Central memory CD4-positive, alpha-beta T cell (primary cell): ENCODE measurements at regions not wholly inside any gene's neighbourhood (a gene's known extent, or its start where the extent isn't known, plus 50 kb on each side); places are given as distances from the start of the nearest gene placed in this dataset.

Experiments
- DNase-seq: peaks from one replicate; pipeline ENCODE4 v3.0.0; 2022

DNA sequence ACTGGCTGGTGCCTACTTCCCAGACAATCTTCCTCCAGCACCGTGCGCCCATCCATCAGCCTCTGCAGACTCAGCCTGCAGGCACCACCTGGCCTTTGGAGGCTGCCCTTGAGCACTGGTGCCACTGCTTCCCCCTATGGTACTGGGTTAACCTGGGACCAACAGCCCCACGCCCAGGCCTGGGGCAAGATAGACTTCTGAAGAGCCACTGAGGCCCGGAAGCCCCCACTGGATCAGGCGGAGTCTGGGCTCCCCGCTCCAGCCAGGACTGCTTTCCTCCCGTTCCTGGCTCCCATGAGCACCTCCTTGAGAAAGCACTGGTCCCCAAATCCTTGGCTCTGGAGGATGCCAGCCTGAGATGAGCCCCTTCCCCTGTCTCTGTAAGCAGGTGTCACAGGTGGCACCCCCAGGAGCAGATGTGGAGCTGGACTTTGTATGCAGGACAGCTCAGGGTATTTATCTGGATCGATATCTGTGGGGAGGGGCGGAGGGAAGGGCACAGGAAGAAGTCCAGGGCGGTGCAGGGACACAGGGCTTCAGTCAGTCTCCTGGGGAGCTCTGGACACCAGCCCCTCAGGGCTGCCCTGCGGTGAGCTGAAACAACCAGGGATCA, 206.5 kb upstream of the PPP2R2D start:
- no peak for DNase-seq

DNA sequence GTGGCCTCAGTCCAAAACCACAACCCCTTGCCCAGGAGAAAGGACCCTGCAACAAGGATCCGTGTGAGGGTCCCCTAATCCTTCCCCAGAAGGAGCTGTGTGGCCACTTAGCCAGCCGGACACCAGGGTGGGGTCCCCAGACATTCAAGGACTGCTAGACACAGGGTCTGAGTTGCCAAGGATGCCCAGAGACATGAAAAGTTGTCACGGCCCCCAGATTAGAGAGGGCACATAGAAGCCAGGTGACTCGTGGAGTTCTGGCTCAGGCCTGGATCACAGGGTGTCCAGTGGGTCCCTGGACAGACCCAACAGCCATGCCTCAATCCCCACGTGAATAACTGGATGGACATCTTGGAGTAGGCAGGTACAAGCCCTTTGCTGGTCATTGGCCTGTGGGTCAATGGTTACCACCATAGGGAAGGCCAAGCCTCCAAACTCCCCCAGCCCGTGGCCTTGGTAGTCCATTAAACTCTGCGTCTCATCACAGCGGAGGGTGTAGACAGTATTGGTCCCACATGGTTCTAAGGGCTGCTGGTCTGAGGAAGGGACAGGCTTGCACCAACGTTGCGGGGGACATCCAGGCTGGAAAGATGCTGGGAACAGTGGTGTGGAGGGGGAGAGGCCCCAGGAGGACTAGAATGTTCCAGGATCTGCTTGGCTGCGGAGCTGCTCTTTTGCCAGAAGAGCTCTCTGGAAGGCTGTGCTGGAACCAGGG, 205.9 kb upstream of the PPP2R2D start:
- DNase-seq = no peak

DNA sequence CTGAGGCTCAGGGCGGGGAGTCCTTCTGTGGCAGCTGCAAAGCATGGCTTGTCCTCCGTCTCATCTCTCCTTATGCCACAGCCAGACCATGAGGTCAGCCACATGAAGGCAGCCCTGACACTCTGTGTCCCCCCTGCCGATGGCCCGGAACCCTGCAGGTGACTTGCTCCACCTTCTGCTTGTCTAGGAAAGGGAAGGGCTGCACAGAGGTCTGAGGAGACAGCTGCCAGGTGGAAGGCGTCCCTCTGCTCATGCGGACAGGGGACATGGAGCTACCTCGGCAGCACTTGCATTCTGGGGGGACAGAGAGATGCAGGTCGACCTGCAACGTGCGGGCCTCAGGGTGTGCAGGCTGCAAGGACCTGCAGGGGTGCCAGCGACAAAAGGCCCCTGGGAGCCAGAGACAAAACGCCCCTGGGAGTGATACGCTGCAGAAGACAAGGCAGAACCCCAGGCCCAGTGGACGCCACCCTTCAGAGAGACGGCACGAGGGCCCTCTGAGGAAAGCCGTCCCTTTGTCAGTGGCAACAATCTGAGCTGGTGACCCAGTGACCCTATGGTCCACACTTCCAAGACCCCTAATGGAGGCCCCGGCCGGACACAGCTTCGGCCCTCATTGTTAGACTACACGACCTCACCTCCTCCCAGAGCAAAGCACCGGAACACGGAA, 205.2 kb upstream of the PPP2R2D start:
- no peak for DNase-seq

DNA sequence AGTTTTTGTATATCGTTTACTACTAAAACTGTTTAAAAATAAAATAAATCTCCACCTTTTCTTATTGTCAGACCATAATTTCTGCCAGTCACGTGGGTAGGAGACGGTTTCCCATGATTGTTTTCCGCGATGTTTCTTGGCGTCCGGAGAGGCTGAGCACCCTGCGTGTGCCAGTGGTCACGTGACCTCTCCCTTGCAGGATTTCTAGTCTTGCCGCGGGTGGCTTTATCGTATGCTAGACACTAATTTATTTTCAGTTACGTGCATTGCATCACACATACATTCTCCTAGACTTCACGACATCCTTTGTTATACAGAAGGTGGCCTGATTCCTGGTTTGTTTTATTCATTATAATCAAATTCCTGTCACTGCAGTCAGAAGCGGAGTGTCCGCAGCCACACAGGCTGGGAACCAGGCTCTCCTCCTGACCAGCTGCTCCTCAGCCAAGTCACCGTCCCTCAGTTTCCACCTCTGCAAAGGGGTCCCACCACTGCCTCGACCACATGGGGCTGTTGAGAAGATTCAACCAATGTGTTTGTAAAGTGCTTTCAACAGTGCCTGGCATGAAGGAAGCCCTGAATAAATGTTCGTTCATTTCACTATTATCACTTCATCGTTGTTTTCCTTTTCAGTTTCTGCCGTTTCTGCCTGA, 203.2 kb upstream of the PPP2R2D start:
- no peak for DNase-seq

GRCh38 chr10:131698232-131698631, 202.6 kb upstream of the PPP2R2D start:
- no peak for DNase-seq

- DNase-seq = no peak
These were observed 201.8 kb upstream of the PPP2R2D start for GRCh38 chr10:131698986-131699385.

DNA sequence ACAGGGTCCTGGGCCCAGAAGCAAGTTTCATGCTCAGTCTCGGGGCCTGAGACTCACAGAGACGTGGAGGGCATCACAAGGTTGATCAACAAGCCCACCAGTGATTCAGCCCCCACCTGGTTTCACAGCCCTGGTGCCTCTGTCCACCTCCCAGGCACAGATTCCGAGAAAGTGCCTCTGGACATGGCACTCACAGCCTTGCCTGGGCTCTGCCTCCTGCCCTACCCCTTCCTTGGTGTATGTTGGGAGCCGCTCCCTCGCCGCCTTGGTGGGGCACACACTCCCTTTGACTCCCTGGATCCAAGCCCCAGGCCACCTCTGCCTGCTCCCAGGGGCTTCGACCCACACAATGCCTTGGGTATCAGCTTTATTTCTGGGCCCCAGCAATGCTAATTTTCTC, 200.8 kb upstream of the PPP2R2D start:
- no peak for DNase-seq

DNA sequence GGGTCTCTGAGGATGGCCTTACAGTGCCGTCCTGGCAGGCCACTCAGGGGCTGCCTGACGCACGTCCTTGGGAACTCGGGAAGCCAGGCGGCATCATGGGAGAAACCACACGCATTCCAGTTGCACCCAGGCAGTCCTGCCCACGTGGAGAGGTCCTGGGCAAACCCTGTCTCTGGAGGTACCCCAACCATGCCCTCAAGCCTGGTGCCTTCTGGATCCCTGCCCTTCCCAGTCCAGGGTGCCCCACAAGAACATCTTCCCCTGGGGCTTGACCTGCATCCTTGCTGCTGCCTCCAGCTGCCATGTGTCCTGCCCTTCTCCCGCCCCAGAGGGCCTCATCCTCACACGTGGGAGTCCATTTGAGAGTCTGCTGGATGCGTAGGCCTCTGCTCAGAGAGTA, 200.3 kb upstream of the PPP2R2D start:
- DNase-seq = no peak

DNA sequence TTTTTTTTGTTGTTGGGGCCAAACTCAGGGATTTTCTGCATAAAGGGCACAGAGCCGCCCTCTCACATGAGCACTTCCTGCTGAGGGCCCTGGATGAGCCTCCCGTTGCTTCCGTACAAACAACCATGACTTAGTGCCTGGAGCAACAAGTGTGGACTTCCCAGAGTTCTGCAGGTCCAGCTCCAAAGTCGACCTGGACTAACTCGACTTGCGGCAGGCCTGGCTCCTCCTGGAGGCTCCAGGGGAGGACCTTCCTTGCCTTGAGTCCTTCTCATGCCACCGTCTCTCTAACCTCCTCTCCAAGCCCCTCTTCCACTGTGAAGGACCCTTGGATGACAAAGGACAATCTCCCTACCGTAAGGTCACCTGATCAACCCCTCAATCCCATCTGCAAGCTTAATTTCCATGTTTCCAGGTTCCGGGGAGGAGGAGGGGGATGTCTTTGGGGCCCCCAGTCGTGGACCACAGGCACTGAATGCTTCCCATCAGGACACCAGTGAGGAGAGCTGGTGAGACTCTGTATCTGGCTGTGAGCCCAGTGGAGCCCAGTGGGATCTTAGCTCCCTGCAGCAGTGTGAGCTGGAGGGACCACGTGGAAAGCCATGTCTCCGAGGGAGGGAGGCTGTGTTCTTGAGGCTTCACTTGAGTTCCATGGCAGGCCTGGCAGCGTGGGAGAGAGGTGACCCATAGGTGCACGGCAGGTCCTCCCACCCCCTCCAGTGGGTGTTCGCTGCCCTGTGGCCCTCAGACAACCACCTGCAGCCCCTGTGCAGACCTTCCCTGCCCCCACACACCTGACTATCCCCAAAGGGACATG, 199.5 kb upstream of the PPP2R2D start:
- no peak for DNase-seq

DNA sequence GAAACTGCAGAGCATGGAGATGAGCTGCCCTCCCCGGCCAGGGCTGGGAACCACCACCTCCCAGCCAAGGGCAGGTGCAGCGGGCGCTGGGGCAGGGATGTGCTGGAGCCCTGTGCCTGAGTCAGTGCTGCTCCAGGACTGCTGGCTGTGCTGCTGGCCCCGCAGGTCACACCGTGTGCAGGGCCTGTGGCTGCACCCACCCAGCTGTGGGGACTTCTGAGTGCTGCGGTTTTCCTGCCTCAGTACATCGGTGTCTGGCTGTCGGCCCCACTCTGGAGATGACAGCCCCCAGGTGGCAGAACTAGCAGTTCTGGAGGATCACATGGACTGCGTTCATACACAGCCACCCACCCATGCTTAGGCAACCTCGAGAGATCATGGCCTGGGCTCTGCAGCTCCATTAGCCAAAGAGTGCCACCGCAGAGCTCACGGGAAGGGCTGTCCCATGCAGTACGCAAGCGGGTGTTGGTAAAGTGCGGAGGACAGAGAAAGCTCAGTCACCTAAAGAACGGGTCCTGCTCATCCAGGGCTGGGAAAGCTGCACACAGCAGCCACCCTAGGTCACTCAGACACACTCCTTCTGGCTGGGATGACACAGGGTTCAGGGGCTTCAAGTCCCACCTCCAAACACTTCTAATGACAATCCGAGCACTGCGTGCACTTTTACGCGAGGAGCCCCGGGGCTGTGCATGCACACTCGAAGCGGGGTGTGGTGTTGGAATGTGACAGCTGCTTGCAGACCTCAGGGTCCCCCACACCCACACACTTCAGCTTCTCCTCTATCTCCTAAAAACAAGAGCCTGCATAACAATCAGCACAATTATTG, 198.1 kb upstream of the PPP2R2D start:
- DNase-seq = no peak

GRCh38 chr10:131703541-131703940, 197.3 kb upstream of the PPP2R2D start:
- DNase-seq = no peak

GRCh38 chr10:131703941-131704340, 196.9 kb upstream of the PPP2R2D start:
- DNase-seq = no peak

DNA sequence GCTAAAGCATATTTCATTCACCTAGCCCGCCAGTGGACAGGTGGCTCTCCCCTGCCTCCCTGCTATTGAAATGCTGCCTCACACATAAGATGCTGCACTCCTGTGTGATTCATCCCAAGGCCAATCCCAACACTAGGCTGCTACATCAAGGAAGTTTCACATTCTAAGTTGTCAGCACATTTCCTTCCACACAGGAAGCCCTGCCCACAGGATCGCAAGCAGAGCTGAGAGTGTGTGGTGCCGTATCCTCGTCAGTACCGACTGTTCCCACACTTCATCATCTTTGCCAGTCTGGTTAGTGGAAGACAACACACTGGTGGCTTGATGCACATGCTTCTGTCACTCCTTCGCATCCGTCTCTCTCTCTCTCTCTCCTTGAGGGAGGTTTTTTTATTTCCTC, 194.3 kb upstream of the PPP2R2D start:
- DNase-seq = no peak

DNA sequence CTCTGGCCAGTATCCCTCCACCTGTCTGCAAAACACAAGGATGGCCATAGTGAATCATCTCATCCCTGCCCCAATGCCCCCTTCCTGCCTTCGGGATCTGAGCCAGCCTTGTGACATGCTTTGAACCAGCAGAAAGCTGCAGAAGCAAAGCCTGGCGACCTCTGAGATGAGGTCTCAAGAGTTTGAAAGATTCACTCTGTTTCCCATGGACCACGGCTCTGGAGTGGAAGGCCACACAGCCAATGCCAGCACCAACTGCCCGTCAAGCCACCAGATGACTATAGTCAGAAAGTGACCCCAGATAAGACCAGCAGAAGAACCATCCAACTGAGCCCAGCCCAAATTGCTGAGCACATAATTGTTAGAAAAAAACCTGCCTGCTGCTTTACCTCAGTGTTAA, 193.9 kb upstream of the PPP2R2D start:
- no peak for DNase-seq

- DNase-seq = no peak
These were observed 192.5 kb upstream of the PPP2R2D start for GRCh38 chr10:131708225-131708880.

GRCh38 chr10:131710142-131710861, 190.5 kb upstream of the PPP2R2D start:
- no peak for DNase-seq

GRCh38 chr10:131722121-131722520, 178.7 kb upstream of the PPP2R2D start:
- DNase-seq = no peak

- DNase-seq = no peak
These were observed 178.1 kb upstream of the PPP2R2D start for GRCh38 chr10:131722525-131723264.

DNA sequence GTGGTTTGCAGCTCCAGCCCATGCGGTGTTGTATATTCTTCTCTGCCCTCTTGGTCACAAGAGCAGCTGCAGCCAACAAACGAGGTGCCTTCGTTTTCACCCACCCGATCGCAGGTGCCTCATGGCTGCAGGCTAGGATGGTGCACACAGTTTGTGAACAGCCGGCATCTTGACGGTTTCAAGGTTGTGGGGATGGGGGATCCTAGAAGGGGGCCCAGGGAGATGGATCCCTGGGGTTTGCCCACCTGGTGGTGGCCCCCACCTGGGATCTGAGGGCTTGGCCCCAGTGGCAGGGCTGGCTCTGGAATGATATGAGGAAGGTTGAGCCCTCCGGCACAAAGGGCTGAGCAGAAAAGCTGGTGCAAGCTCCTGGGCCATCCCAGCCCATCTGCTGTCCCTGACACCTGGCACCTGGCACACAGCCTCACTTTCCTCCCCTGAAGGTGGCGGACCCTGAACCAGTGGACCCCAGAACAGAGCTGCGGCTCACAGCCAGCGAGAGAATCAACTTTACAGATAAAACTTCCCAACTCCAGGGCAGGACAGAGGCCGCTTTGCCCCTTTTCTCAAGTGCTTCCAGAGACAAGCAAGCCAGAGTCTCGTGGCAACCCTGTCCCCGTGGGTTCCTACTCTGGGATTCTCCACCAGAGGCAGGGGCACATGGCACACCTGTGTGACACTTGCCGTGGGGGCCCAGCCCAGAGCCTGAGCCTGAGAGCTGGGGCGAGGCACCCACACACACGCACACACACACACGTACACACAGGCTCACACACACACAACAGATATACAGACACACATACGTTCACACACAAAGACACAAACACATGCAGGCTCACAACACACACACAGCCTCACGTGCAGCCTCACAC, 177.3 kb upstream of the PPP2R2D start:
- no peak for DNase-seq
